Right lobe of liver (tissue), 6 donors: ENCODE measurements at regions not wholly inside any gene's neighbourhood (a gene's known extent, or its start where the extent isn't known, plus 50 kb on each side); places are given as distances from the start of the nearest gene placed in this dataset.
"Not testable (repeated sequence)": the region's sequence is repeated elsewhere in the genome, so short reads cannot be mapped to it uniquely, and the experiment has no call there.

Experiments used
- ATAC-seq, 4 donors: fragments of 200-7000 bp; cut with Tn5 transposase; one replicate each; pipeline ENCODE4 v1.9.1; 2020; ENCODE audit warnings: mild to moderate bottlenecking in 4 of 4, moderate library complexity in 4 of 4
- DNase-seq, 3 donors: peaks; one replicate each; pipeline ENCODE4 v3.0.0-alpha.2; 2020
- H3K27ac ChIP-seq, 3 donors: fragments of 200-600 bp; one replicate each; pipeline ENCODE4 v1.8.0; 2022
- H3K27me3 ChIP-seq, 2 donors: fragments of 200-600 bp; one replicate each; pipeline ENCODE4 v1.8.0; 2022
- H3K36me3 ChIP-seq, 4 donors: fragments of 200-600 bp; sonication (generic) in 1 of 4; one replicate each; pipeline versions ENCODE4 v1.5.1 to v1.8.0; 2017 to 2022; ENCODE audit warnings: control low read depth in 1 of 4
- H3K4me1 ChIP-seq, 4 donors: fragments of 200-600 bp; sonication (generic) in 1 of 4; one replicate each; pipeline versions ENCODE4 v1.5.1 to v1.8.0; 2017 to 2022; ENCODE audit warnings: control low read depth in 1 of 4
- H3K4me3 ChIP-seq, 3 donors: fragments of 200-600 bp; one replicate each; pipeline ENCODE4 v1.8.0; 2022
- H3K9me3 ChIP-seq, 4 donors: fragments of 200-600 bp; sonication (generic) in 1 of 4; one replicate each; pipeline versions ENCODE4 v1.5.1 to v1.8.0; 2017 to 2022; ENCODE audit warnings: control low read depth in 1 of 4
- WGBS: methylation state at CpG from one replicate; pipeline ENCODE4 v1.1.6; 2018; ENCODE audit warnings: low coverage, low lambda C conversion rate; ENCODE audit not compliant: insufficient coverage; ENCODE audit errors: missing lambda C conversion rate; 5-methylcytosine and 5-hydroxymethylcytosine counted together
- intact Hi-C, 2 donors: fragments of 100-400 bp; cut with DNase I; formaldehyde crosslinking; loops; one replicate each; pipeline versions ENCODE4 v1.11.2 to v1.14.1; 2022
- donor health status: DM: no; HTN: yes; CAD: no.
- donor health status: DM: no; HTN: no; CAD: no.
- donor health status: DM: no; HTN: no; CAD: no.
- donor health status: DM: no; HTN: yes; CAD: no.
- donor health status: DM: no; HTN: yes; CAD: no.

- ATAC-seq, result peak in 1 of 4 donors; percentile 30
- no CpG with 5 or more reads among the region's 2 CpGs for WGBS
- H3K4me1 ChIP-seq, H3K36me3 ChIP-seq, DNase-seq, H3K4me3 ChIP-seq, H3K9me3 ChIP-seq, H3K27me3 ChIP-seq, H3K27ac ChIP-seq, intact Hi-C loops: not testable (repeated sequence)
Measured at GRCh38 chr1:143874625-143875024, 97.2 kb downstream of the FAM72C start.

- H3K4me3 ChIP-seq, H3K9me3 ChIP-seq, intact Hi-C loops, H3K27me3 ChIP-seq, ATAC-seq, DNase-seq, H3K27ac ChIP-seq, H3K4me1 ChIP-seq, H3K36me3 ChIP-seq: not testable (repeated sequence)
- WGBS, result 57% methylated on average over 2 of the region's 5 CpGs
Measured at GRCh38 chr1:143873650-143874049, 98.1 kb downstream of the FAM72C start.

- H3K27me3 ChIP-seq, H3K9me3 ChIP-seq, H3K36me3 ChIP-seq, ATAC-seq, H3K27ac ChIP-seq, H3K4me1 ChIP-seq, H3K4me3 ChIP-seq, intact Hi-C loops, DNase-seq: not testable (repeated sequence)
- no CpG with 5 or more reads among the region's 1 CpG for WGBS
Measured at GRCh38 chr1:143870388-143870787, 101.4 kb downstream of the FAM72C start.

- ATAC-seq, H3K4me1 ChIP-seq, H3K27me3 ChIP-seq, DNase-seq, H3K36me3 ChIP-seq, H3K27ac ChIP-seq, H3K9me3 ChIP-seq, intact Hi-C loops, H3K4me3 ChIP-seq: not testable (repeated sequence)
- WGBS, result 4% methylated on average over 3 of the region's 5 CpGs
Measured at GRCh38 chr1:143867590-143868220, 104.1 kb downstream of the FAM72C start.

- DNase-seq, H3K36me3 ChIP-seq, H3K4me1 ChIP-seq, H3K27me3 ChIP-seq, H3K27ac ChIP-seq, H3K4me3 ChIP-seq, H3K9me3 ChIP-seq, intact Hi-C loops: not testable (repeated sequence)
- 27% methylated on average over 1 of the region's 1 CpG for WGBS
- ATAC-seq, result peak in 1 of 4 donors; percentile 30
Measured at GRCh38 chr1:143863901-143864520, 107.8 kb downstream of the FAM72C start.

- intact Hi-C loops, DNase-seq, ATAC-seq, H3K4me3 ChIP-seq, H3K27ac ChIP-seq, H3K4me1 ChIP-seq, H3K9me3 ChIP-seq, H3K27me3 ChIP-seq, H3K36me3 ChIP-seq: not testable (repeated sequence)
- 48% methylated on average over 4 of the region's 4 CpGs for WGBS
Measured at GRCh38 chr1:143862722-143863121, 109.1 kb downstream of the FAM72C start.

GRCh38 chr1:143861306-143861705, 110.5 kb downstream of the FAM72C start:
- ATAC-seq, result peak in 2 of 4 donors; percentile 13 to 46
- intact Hi-C loops, H3K9me3 ChIP-seq, DNase-seq, H3K27ac ChIP-seq, H3K4me1 ChIP-seq, H3K27me3 ChIP-seq, H3K36me3 ChIP-seq, H3K4me3 ChIP-seq: not testable (repeated sequence)
- WGBS, result no CpG with 5 or more reads among the region's 1 CpG

GRCh38 chr1:143855867-143856266, 115.9 kb downstream of the FAM72C start:
- H3K9me3 ChIP-seq, H3K4me3 ChIP-seq, ATAC-seq, DNase-seq, H3K27me3 ChIP-seq, H3K36me3 ChIP-seq, intact Hi-C loops, H3K27ac ChIP-seq, H3K4me1 ChIP-seq: not testable (repeated sequence)
- no CpG with 5 or more reads among the region's 1 CpG for WGBS

GRCh38 chr1:143854069-143854468, 117.7 kb downstream of the FAM72C start:
- H3K9me3 ChIP-seq, intact Hi-C loops, ATAC-seq, H3K4me3 ChIP-seq, H3K4me1 ChIP-seq, H3K27ac ChIP-seq, DNase-seq, H3K27me3 ChIP-seq, H3K36me3 ChIP-seq: not testable (repeated sequence)
- no CpG with 5 or more reads among the region's 2 CpGs for whole genome bisulfite sequencing

- H3K36me3 ChIP-seq, intact Hi-C loops, H3K9me3 ChIP-seq, H3K4me1 ChIP-seq, ATAC-seq, H3K4me3 ChIP-seq, H3K27ac ChIP-seq, H3K27me3 ChIP-seq, DNase-seq: not testable (repeated sequence)
- WGBS, result 62% methylated on average over 2 of the region's 2 CpGs
Measured at GRCh38 chr1:143850637-143851036, 121.1 kb downstream of the FAM72C start.

GRCh38 chr1:143848859-143849258, 122.9 kb downstream of the FAM72C start:
- H3K27me3 ChIP-seq, H3K9me3 ChIP-seq, H3K4me1 ChIP-seq, intact Hi-C loops, H3K27ac ChIP-seq, DNase-seq, ATAC-seq, H3K4me3 ChIP-seq, H3K36me3 ChIP-seq: not testable (repeated sequence)

- H3K36me3 ChIP-seq, intact Hi-C loops, H3K4me3 ChIP-seq, ATAC-seq, H3K27ac ChIP-seq, H3K9me3 ChIP-seq, H3K27me3 ChIP-seq, H3K4me1 ChIP-seq, DNase-seq: not testable (repeated sequence)
- 67% methylated on average over 1 of the region's 1 CpG for WGBS
Measured at GRCh38 chr1:143845193-143845592, 126.6 kb downstream of the FAM72C start.
